SU-DHL-6 (cell line): ENCODE measurements at regions not wholly inside any gene's neighbourhood (a gene's known extent, or its start where the extent isn't known, plus 50 kb on each side); places are given as distances from the start of the nearest gene placed in this dataset.

ENCODE experiments used
- EZH2phosphoT487 ChIP-seq: fragments of 200-600 bp; sonication (generic), shearing (Covaris generic); conservative IDR thresholded peaks from 2 replicates; pipeline ENCODE4 v1.6.1; 2018; ENCODE audit warnings: mild to moderate bottlenecking, antibody characterized with exemption, low read length, moderate library complexity, mixed read lengths
- TF ChIP-seq, protein P1 (sequence below): fragments of 200-600 bp; sonication (generic); IDR thresholded peaks from one replicate; pipeline ENCODE4 v1.5.1; 2017; ENCODE audit warnings: antibody characterized with exemption, mild to moderate bottlenecking, low read length, moderate library complexity; ENCODE audit not compliant: insufficient read depth, poor library complexity, severe bottlenecking

- TF ChIP-seq, protein P1, sequence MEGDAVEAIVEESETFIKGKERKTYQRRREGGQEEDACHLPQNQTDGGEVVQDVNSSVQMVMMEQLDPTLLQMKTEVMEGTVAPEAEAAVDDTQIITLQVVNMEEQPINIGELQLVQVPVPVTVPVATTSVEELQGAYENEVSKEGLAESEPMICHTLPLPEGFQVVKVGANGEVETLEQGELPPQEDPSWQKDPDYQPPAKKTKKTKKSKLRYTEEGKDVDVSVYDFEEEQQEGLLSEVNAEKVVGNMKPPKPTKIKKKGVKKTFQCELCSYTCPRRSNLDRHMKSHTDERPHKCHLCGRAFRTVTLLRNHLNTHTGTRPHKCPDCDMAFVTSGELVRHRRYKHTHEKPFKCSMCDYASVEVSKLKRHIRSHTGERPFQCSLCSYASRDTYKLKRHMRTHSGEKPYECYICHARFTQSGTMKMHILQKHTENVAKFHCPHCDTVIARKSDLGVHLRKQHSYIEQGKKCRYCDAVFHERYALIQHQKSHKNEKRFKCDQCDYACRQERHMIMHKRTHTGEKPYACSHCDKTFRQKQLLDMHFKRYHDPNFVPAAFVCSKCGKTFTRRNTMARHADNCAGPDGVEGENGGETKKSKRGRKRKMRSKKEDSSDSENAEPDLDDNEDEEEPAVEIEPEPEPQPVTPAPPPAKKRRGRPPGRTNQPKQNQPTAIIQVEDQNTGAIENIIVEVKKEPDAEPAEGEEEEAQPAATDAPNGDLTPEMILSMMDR: no peak
- no peak for TF ChIP-seq EZH2phosphoT487
Observed at GRCh38 chr4:16952462-16952871, 54.0 kb upstream of the LDB2 start.
